ENCODE measurements at regions not wholly inside any gene's neighbourhood (a gene's known extent, or its start where the extent isn't known, plus 50 kb on each side); places are given as distances from the start of the nearest gene placed in this dataset.

DNA sequence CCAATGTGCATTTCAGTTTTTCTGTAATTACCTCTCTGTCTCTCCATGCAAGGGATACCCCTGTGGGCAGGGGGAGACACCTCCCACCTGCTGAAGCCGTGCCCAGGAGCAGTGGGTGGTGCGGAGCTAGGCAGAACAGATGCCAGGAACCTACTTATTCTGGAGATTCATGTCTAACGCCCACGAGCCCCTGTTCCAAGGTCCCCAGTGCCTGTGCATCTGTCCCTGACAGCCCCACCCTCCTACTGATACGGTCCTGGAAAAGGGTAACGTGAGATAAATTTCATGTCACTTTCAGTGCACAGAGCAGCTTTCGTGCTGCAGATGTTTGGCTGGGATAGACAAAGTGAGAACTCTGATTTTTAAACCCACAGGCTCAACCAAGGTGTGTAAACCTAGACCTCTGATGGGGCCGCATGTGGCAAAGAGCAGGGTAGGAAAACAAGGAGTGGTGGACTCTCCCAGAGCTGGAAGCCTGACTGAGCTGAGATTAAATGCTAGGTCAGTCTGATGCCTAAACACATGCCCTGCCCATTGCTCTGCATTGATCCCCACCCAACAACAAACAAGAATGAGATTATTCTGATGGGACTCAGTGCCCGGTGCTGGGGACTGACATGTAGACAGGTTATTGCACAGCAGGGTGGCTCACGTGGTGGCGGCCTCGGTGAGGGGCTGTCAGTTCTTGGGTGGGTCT lies 123.6 kb upstream of the GDF10 start:
- TF ChIP-seq, protein P1, sequence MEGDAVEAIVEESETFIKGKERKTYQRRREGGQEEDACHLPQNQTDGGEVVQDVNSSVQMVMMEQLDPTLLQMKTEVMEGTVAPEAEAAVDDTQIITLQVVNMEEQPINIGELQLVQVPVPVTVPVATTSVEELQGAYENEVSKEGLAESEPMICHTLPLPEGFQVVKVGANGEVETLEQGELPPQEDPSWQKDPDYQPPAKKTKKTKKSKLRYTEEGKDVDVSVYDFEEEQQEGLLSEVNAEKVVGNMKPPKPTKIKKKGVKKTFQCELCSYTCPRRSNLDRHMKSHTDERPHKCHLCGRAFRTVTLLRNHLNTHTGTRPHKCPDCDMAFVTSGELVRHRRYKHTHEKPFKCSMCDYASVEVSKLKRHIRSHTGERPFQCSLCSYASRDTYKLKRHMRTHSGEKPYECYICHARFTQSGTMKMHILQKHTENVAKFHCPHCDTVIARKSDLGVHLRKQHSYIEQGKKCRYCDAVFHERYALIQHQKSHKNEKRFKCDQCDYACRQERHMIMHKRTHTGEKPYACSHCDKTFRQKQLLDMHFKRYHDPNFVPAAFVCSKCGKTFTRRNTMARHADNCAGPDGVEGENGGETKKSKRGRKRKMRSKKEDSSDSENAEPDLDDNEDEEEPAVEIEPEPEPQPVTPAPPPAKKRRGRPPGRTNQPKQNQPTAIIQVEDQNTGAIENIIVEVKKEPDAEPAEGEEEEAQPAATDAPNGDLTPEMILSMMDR (IDR thresholded peaks at IDR 0.05; ENCODE audit: low read depth, low read length, missing input control) = no peak
- TF ChIP-seq, protein P2, sequence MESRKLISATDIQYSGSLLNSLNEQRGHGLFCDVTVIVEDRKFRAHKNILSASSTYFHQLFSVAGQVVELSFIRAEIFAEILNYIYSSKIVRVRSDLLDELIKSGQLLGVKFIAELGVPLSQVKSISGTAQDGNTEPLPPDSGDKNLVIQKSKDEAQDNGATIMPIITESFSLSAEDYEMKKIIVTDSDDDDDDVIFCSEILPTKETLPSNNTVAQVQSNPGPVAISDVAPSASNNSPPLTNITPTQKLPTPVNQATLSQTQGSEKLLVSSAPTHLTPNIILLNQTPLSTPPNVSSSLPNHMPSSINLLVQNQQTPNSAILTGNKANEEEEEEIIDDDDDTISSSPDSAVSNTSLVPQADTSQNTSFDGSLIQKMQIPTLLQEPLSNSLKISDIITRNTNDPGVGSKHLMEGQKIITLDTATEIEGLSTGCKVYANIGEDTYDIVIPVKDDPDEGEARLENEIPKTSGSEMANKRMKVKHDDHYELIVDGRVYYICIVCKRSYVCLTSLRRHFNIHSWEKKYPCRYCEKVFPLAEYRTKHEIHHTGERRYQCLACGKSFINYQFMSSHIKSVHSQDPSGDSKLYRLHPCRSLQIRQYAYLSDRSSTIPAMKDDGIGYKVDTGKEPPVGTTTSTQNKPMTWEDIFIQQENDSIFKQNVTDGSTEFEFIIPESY (IDR thresholded peaks at IDR 0.05) = no peak
- no peak for TF ChIP-seq RXRA (IDR thresholded peaks at IDR 0.05)
- TF ChIP-seq, protein P3, sequence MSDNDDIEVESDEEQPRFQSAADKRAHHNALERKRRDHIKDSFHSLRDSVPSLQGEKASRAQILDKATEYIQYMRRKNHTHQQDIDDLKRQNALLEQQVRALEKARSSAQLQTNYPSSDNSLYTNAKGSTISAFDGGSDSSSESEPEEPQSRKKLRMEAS (IDR thresholded peaks at IDR 0.05) = no peak
- no peak for TF ChIP-seq RAD21 (IDR thresholded peaks at IDR 0.05)
- TF ChIP-seq TAF1 (conservative IDR thresholded peaks at IDR 0.05) = no peak
- TF ChIP-seq HNF4G (IDR thresholded peaks at IDR 0.05) = no peak
- TF ChIP-seq HNF4A (conservative IDR thresholded peaks at IDR 0.05) = no peak
- TF ChIP-seq GABPA (IDR thresholded peaks at IDR 0.05 in 1 of 2, conservative IDR thresholded peaks at IDR 0.05 in 1 of 2) = no peak
- TF ChIP-seq YY1 (IDR thresholded peaks at IDR 0.05) = no peak
- no peak for TF ChIP-seq JUND (IDR thresholded peaks at IDR 0.05)
- TF ChIP-seq NR2F2 (IDR thresholded peaks at IDR 0.05) = no peak
- TF ChIP-seq, protein P4, sequence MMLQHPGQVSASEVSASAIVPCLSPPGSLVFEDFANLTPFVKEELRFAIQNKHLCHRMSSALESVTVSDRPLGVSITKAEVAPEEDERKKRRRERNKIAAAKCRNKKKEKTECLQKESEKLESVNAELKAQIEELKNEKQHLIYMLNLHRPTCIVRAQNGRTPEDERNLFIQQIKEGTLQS (IDR thresholded peaks at IDR 0.05) = no peak
- TF ChIP-seq FOXA2 (IDR thresholded peaks at IDR 0.05) = no peak
- no peak for TF ChIP-seq SP1 (IDR thresholded peaks at IDR 0.05)
- TF ChIP-seq, protein P5, sequence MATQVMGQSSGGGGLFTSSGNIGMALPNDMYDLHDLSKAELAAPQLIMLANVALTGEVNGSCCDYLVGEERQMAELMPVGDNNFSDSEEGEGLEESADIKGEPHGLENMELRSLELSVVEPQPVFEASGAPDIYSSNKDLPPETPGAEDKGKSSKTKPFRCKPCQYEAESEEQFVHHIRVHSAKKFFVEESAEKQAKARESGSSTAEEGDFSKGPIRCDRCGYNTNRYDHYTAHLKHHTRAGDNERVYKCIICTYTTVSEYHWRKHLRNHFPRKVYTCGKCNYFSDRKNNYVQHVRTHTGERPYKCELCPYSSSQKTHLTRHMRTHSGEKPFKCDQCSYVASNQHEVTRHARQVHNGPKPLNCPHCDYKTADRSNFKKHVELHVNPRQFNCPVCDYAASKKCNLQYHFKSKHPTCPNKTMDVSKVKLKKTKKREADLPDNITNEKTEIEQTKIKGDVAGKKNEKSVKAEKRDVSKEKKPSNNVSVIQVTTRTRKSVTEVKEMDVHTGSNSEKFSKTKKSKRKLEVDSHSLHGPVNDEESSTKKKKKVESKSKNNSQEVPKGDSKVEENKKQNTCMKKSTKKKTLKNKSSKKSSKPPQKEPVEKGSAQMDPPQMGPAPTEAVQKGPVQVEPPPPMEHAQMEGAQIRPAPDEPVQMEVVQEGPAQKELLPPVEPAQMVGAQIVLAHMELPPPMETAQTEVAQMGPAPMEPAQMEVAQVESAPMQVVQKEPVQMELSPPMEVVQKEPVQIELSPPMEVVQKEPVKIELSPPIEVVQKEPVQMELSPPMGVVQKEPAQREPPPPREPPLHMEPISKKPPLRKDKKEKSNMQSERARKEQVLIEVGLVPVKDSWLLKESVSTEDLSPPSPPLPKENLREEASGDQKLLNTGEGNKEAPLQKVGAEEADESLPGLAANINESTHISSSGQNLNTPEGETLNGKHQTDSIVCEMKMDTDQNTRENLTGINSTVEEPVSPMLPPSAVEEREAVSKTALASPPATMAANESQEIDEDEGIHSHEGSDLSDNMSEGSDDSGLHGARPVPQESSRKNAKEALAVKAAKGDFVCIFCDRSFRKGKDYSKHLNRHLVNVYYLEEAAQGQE (IDR thresholded peaks at IDR 0.05) = no peak
- no peak for TF ChIP-seq EGR1 (IDR thresholded peaks at IDR 0.05; ENCODE audit: low read depth in 2 of 2)
- no peak for TF ChIP-seq FOXA1 (IDR thresholded peaks at IDR 0.05)
- no peak overlapping the region for H3K9ac ChIP-seq (ENCODE audit: low read depth in 1 of 2, low read length in 2 of 2)
- WGBS = 86% methylated on average over 12 of the region's 12 CpGs
- H3K36me3 ChIP-seq (ENCODE audit: control insufficient read depth in 4 of 4, insufficient read depth in 3 of 4, low read depth in 1 of 4, low read length in 3 of 4) = no peaks in the 10 kb centered on the region
- no peak overlapping the region for H3K27ac ChIP-seq (ENCODE audit: low read depth in 1 of 2, low read length in 2 of 2)
- no peak for DNase-seq (ENCODE audit: low spot score)
- no peaks in the 10 kb centered on the region for H3K27me3 ChIP-seq (ENCODE audit: control insufficient read depth in 4 of 4, insufficient read depth in 4 of 4, low read length in 3 of 4)
- no peak overlapping the region for H3K4me3 ChIP-seq (ENCODE audit: low read depth in 1 of 3, low read length in 3 of 3)
- H3K4me1 ChIP-seq (ENCODE audit: control insufficient read depth in 4 of 4, insufficient read depth in 4 of 4, low read length in 3 of 4) = no peaks in the 10 kb centered on the region
- no peaks in the 10 kb centered on the region for H3K9me3 ChIP-seq (ENCODE audit: control insufficient read depth in 4 of 4, low read length in 3 of 4)

Measured in liver (tissue), 8 donors.